Esophagus mucosa (tissue), 1 donor: ENCODE measurements at regions not wholly inside any gene's neighbourhood (a gene's known extent, or its start where the extent isn't known, plus 50 kb on each side); places are given as distances from the start of the nearest gene placed in this dataset.

Source experiments
- ATAC-seq: fragments of 200-7000 bp; cut with Tn5 transposase; one replicate; pipeline ENCODE4 v1.9.1; 2020
- donor health status: DM: yes; HTN: yes; CAD: no.

DNA sequence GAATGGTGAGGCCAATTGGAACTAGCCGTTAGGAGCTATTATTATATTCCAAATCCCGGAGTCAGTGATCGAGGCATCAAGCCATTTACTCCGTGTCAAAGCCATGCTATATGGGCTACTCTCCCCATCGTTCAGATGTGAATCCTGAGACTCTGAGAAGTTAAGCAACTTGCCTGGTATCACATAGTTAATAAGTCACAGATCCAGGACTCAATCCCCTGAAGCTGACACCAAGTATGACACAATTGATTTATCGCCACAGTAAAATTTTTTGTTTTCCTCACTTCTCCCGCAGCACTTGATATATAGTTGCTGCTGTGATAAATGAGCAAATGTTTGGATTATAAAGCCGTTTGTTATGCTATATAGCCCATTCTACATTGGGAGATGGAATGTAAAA lies 50.8 kb upstream of the TSHZ2 start:
- ATAC-seq: no peak

DNA sequence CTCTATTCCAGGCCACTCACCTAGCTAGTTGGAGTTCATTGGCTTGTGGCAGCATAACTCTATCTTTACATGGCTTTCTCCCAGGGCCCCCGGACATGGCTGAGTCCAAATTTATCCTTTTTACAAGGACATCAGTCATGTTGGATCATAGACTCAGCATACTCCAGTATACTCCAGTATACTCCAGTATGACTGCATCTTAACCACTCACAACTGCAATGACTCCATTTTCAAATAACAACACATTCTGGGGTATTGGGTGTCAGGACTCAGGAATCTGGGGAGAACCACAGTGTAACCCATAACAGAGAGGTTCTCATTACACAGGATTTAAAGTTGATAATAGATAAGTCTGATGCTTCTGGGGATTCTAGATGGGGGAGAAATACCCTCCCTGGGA lies 53.8 kb upstream of the TSHZ2 start:
- ATAC-seq: no peak

DNA sequence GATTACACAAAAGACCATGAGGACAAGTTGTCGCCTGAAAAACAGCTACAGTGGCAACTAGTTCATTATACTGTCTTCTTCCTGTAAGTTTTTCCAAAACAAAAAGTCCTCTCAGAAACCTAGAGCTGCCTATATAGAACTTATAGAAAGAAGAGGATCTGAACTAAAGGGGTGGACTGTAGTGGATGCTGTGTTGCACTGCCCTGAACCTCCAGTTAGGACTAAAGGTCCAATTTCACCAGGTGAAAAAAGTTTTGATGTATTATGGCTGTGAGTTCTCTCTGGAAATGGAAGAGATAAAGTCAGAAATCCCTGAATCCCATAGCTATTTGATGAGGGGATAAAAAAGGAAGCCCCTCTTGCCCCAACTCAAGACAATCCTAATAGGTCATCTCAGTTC lies 56.6 kb upstream of the TSHZ2 start:
- no peak for ATAC-seq

DNA sequence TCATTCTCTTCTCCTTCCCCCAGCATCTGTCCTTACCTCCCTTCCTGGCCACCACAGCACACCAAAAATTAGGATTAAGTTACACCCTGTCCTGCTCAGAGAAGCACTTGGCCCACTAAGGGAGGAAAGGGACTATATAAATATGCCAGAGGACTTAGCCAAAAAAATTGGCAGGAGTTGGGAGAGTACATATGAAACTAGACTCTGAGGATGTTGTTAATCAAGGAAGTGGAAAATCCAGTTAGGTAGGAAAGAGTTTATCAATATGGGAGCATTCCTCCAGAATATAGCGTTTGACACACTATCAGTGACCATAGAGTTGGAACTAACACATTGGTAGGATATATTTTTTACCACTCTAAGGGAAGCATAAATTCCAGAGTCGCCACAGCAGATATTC lies 57.3 kb upstream of the TSHZ2 start:
- no peak for ATAC-seq

- no peak for ATAC-seq
Observed at GRCh38 chr20:52913650-52914387, 58.3 kb upstream of the TSHZ2 start.

GRCh38 chr20:52905241-52905994 lies 66.7 kb upstream of the TSHZ2 start:
- no peak for ATAC-seq

GRCh38 chr20:52904837-52905236 lies 67.3 kb upstream of the TSHZ2 start:
- no peak for ATAC-seq

GRCh38 chr20:52899041-52899608 lies 73.0 kb upstream of the TSHZ2 start:
- no peak for ATAC-seq

DNA sequence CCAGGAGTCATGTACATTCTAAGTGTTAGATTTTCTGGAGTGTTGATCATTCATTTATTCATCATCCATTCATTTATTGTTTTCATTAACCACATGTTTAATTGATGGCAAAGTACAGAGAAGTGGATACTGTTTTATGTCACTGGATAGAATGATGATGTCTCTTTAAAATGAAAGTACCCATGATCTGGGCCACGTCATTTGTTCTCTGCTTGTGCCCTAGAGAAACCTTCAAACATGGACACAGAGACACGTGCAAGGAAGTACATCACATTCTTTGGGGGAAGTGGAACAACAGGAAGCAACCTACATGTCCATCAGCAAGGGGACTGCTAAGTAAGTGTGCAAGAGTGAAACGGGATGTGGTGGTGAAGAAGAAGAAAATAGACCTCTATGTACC lies 75.8 kb upstream of the TSHZ2 start:
- ATAC-seq: no peak

DNA sequence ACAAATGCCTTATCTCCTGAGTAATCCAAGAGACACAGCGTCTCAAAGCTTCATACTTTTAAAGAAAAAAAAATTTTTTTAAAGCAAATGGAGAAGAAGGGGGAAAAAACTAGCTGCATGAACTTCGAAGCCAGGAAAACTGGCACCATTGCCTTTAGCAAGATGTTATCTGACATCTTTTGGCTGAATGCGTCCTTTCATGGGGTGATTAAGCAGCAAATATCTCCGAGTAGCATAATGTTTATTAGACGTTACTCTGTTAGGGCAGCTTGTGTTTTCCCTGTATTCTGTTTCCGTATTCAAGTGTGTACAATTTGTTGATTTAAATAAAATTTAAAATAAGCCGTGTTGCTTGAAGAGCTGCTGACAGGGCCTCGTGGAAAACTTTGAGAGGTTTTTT lies 76.5 kb upstream of the TSHZ2 start:
- ATAC-seq: no peak

DNA sequence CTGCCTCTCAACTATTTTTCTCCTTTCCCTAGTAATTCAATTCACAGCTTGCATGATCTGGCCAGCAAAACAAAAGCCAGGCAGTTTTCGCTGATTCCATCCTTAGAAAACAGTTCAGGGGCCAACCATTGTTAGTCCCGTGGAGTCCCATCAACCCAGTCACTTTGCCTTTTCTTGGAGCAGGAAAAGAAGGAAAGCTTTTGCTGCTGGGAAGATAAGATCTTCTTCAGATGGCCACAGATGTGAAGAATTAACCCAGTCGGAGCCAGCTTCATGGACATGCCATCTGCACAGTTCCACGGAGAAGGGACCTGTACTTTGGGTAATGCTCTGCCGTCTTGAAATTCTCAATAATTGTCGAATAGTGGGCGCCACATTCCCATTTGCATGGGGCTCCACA lies 76.9 kb upstream of the TSHZ2 start:
- no peak for ATAC-seq

DNA sequence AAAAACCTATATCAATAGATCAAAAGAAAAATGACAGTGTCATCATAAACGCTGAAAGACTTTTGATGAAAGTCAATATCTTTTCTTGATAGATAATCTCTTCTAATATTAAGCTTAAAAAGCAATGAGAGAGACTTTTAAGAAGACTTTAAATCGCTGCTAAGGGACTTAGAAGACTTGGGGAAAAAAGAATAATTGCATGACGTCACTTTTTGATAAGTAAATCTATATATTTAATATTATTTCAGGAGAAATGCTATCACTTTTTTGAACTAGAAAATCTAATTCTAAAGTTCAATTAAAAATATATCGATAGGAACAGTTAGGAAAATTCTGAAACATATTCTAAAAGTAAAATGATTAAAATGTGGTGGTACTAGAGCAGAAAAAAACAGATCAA lies 78.7 kb upstream of the TSHZ2 start:
- ATAC-seq: no peak

DNA sequence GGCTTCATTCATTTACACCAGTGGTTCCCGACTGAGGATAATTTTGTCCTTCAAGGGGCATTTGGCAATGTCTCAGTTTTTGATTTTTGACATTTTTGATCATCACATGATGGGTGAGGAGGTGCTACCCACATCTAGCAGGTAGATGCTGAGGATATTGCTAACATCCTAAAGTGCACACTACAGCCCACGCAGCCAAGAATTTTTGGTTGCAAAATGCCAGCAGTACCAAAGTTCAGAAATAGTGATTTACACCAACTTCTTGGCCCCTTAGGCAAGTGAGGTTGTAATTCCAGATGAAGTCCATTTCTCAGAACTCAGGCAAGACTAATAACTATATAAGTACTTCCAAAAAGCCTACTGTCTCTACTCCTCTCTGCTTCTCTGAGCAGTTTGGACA lies 80.1 kb upstream of the TSHZ2 start:
- no peak for ATAC-seq

DNA sequence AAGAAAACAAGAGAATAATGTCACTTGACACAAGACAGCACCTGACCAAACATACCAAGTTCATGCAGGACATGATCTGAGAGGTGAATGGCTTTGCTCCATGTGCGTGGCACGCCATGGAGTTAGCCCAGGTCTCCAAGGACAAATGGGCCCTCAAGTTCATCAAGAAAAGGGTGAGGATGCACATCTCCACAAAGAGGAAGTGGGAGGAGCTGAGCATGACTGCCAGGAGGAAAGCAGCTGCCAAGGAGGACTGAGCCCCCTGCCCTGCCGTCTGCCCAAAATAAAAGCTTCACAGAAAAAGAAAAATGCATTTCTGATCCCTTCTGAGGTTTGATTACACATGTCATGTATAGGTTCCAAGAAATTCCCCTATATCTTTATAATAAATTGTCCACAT lies 82.0 kb upstream of the TSHZ2 start:
- ATAC-seq: no peak

DNA sequence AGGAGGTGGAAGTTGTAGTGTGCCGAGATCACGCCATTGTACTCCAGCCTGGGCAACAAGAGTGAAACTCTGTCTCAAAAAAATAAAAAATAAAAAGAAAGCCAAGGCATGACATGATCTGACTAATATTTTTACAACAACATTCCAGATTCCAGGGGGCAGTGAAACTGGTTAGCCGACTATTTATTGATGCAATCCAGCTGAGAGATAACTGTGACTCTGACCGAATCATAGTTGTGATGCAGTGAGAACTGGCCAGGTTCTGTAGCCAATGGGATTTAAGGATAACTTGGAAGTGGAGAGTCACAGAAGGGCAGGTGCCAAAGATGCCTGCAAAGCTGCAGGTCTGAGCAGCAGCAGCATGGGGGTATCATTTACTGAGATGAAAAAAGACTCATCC lies 82.9 kb upstream of the TSHZ2 start:
- ATAC-seq: peak; percentile 69

GRCh38 chr20:52888096-52888495 lies 84.1 kb upstream of the TSHZ2 start:
- ATAC-seq: no peak

DNA sequence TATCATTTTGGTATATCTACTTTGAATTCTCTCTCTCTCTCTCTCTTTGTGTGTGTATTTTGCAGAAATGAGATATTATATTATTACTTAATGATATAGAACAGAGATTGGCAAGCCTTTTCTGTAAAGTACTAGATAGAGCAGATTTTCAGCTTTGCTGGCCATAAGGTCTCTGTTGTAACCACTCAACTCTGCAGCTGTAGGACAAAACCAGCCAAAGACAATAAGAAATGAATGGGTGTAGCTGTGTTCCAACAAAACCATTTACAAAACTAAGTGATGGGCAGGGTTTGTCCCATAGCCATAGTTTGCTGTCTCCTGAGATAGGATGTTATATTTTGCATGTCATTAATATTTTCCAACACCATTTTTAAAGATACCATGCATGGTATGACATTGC lies 91.2 kb upstream of the TSHZ2 start:
- ATAC-seq: no peak

DNA sequence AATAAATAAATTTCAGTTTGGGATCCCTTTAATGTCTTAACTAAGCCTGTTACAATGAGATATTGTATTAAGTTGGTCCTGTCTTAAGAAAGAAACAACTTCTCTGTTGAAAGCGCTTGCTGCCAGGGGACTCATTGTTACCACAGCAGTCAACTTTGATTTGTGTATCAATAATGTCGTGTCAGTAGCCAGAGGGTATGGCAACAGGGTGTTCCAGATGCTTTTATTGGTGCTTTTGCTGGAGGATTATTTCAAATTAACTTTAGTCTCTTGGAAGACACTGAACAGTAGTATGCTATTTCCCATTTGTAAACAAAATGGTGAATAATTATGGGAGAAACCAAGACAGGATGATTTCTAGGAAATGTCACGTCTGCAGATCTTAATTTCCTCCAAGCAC lies 91.9 kb upstream of the TSHZ2 start:
- no peak for ATAC-seq

- no peak for ATAC-seq
Observed at GRCh38 chr20:52874241-52874640, 97.9 kb upstream of the TSHZ2 start.

- peak; percentile 70 for ATAC-seq
Observed at GRCh38 chr20:52869698-52870501, 102.3 kb upstream of the TSHZ2 start.

DNA sequence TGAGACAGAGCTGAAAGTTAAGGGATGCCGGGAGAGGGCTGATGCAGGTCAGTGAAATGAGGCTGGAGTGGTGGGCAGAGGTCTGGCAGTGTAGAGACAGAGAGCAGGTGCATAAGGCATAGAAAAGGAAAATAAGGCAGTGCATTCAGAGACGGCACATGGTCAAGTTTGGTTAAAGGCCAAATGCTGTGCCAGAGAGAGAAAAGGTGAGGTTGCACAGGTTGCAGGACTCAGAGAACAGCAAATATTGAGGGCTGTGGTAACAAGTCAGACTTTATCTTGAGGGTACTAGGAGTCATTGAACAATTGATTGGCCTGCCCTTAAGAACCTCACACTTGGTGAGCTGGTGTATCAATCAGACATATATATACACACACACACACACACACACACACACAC lies 102.9 kb upstream of the TSHZ2 start:
- no peak for ATAC-seq

GRCh38 chr20:52867305-52867704 lies 104.9 kb upstream of the TSHZ2 start:
- no peak for ATAC-seq

- ATAC-seq: no peak
Observed at GRCh38 chr20:52864916-52865605, 107.1 kb upstream of the TSHZ2 start.
